D721Med (cell line): ENCODE measurements at regions not wholly inside any gene's neighbourhood (a gene's known extent, or its start where the extent isn't known, plus 50 kb on each side); places are given as distances from the start of the nearest gene placed in this dataset.

ENCODE experiments used
- DNase-seq: peaks from one replicate; pipeline ENCODE4 v3.0.0; 2011; ENCODE audit warnings: low spot score; ENCODE audit not compliant: insufficient read length
- FAIRE-seq: peaks from 2 replicates; lab custom pipeline; 2011; peaks lifted over from hg19 to GRCh38; lab: Jason Lieb, UNC
- TF ChIP-seq, protein P1 (sequence below): IDR thresholded peaks from 2 replicates; pipeline ENCODE4 v1.5.1; 2012; ENCODE audit warnings: mild to moderate bottlenecking, control low read depth; ENCODE audit not compliant: insufficient read depth; ENCODE audit errors: missing control alignments

DNA sequence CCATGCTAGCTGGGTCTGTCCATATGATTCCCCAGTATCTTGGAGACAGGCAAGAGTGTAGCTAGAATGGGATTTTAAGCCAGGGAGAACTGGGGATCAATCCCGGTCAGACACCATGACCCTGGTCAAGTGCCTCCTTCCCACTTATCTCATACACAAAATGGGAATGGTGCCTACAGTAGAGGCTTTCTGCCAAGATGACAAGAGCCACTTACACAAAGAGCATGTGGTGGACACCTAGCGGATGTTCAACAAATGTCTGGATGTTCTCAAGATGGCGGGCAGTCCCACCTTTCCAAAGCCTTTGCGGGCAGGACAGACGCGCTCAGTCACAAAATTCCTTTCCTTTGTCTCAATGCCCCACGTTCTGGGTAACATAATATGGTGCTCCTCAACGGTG, 57.3 kb downstream of the MAF start:
- FAIRE-seq (no peak), DNase-seq (no peak)
- TF ChIP-seq, protein P1, sequence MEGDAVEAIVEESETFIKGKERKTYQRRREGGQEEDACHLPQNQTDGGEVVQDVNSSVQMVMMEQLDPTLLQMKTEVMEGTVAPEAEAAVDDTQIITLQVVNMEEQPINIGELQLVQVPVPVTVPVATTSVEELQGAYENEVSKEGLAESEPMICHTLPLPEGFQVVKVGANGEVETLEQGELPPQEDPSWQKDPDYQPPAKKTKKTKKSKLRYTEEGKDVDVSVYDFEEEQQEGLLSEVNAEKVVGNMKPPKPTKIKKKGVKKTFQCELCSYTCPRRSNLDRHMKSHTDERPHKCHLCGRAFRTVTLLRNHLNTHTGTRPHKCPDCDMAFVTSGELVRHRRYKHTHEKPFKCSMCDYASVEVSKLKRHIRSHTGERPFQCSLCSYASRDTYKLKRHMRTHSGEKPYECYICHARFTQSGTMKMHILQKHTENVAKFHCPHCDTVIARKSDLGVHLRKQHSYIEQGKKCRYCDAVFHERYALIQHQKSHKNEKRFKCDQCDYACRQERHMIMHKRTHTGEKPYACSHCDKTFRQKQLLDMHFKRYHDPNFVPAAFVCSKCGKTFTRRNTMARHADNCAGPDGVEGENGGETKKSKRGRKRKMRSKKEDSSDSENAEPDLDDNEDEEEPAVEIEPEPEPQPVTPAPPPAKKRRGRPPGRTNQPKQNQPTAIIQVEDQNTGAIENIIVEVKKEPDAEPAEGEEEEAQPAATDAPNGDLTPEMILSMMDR: no peak

DNA sequence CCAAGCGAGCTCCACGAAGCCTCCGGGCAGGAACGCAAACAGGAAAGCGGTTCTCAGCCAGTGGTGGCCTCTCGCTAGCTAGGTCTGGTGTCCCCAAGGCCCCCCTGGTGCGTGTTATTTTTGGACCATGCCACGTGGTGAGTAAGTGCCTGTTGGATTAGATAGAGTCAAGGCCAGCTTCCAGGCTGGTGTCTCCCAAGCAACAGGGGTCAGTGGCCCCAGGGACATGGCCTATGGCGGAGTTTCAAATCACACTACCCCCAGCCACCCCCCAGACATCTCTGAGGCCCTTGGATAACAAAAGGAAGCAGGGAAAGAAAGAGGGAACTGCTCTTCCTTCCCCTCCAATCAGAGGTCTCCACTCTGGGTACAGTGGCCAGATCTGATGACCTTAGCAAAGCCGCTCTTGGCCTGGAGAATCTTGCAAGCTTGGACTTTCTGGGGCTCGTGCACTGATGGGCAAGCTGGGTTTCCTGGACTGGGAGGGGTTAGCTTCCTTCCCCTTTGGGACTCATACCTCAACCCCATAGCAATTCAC, 58.2 kb downstream of the MAF start:
- no peak for FAIRE-seq
- TF ChIP-seq, protein P1: no peak
- DNase-seq: no peak

DNA sequence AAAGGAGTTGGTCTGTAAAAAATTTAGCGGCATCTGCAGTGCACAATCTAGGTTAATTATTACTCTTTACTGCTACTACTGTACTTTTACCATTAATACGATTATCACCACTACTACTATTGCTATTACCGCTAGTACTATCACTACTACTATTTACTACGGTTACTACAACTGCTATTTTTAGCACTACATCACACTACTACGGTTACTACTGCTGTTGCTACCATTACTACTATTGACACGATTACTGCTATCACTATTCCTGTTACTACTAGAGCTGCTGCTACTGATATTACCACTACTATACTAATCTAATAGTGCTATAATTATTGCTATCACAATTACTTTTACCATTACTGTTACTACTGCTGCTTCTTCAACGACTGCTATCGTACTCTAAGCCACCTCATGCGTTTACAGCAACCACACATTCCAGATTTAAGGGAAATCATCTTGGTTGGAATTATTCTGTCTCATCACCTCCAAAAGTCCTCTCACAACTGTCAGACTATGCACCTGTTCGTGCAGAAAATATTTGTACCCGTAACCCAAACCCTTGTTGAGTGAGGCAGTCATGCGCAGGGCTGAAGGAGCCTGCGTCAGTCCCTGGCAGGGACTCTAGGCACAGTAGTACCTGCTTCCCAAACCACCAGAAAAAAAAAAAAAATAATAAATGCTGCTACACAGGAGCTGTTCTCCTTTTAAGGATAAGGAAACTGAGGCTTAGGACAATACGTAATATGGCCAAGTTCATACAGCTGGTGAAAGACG, 59.5 kb downstream of the MAF start:
- DNase-seq (no peak), FAIRE-seq (no peak)
- TF ChIP-seq, protein P1: no peak

DNA sequence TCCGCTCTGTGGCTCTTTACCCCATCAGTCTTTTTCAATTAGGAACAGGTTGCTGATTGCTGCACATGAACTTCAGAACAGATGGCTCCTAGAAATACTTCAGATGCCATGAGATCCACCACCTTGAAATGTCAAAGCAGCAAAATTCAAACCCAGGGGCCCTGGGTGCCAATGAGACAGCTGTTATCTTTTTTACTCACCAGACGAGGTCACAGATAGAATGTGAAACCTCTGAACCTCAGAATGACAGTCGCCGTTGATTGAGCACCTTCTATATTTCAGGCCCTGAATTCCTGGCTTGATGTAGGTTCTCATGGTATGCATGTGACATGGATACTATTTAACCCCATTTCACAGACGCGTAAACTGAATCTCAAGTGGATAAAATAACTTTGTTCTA, 63.0 kb downstream of the MAF start:
- TF ChIP-seq, protein P1: no peak
- no peak for FAIRE-seq
- no peak for DNase-seq

DNA sequence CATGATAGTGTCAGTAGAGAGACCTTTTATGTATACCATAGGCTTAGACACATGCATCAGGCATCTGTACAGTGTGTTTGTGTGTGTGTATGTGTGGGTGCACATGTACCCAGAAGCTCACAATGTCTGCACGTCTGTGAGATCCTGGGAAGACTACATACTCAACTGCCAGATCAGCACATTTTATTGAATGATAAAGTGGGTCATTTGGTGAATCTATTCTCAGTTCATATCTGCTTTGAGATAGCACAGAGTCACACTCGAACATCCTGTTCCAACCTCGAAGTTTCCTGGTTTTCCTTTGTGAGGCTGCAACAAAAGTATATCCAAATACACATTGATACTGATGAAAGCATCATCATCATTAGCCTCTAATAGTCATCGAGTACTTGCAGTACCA, 63.6 kb downstream of the MAF start:
- FAIRE-seq (no peak), DNase-seq (no peak)
- TF ChIP-seq, protein P1: no peak

DNA sequence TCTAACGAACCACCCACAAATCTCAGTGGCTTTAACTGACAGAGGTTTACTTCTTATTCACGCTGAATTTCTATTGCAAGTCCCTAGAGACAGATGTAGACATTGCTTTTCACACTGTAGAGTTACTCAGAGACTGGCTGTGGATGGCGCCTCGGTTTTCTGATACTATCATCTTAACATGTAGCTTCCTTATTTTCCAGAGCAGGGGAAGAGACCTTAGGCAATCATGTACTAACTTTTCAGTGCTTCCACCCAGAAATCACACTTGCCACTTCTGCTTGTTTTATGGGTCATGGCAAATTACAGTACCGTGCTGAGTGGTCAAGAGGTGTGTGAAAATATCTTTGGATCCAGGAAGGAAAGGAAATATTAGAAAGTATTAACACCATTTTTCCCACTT, 65.4 kb downstream of the MAF start:
- FAIRE-seq: no peak
- TF ChIP-seq, protein P1: no peak
- no peak for DNase-seq

DNA sequence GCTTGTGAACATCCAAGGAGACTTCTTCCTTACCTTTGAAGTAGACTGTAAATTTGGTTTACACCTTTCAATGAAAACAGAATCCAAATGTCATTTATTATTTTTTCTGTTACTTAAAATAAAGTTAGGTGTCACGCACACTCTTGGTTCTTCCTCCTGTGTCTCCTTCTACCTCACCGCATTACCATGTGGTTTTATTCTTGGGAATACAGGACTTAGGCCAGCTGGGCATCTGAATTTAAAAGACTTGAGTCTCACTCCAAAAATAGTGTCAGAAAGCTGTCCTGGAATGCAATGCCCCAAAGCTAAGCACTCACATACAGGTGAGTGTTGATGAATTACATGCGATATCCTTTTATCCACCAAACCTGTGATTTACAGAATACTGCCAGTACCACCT, 66.4 kb downstream of the MAF start:
- DNase-seq: no peak
- TF ChIP-seq, protein P1: no peak
- no peak for FAIRE-seq
